ENCODE measurements at regions not wholly inside any gene's neighbourhood (a gene's known extent, or its start where the extent isn't known, plus 50 kb on each side); places are given as distances from the start of the nearest gene placed in this dataset.

DNA sequence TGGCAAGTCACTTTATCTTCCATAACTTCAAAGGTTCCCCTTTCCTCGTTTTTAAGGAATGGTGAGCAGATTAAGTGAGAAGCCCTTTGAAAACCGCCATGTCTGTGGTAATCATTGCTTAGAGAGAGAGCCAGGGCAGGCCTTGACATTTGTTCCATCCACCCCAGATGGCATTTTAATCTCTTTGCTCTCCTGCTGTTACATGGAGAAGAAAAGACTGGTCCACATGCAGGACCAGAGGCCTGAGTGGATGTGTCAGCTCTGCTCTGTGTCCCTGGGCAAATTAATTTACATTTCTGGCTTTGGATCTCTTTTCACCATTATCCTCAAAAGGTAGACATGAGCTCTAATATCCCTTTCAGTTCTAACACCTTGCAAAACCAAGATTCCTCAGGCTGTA, 157.3 kb upstream of the LPP start:
- TF ChIP-seq, protein P1, sequence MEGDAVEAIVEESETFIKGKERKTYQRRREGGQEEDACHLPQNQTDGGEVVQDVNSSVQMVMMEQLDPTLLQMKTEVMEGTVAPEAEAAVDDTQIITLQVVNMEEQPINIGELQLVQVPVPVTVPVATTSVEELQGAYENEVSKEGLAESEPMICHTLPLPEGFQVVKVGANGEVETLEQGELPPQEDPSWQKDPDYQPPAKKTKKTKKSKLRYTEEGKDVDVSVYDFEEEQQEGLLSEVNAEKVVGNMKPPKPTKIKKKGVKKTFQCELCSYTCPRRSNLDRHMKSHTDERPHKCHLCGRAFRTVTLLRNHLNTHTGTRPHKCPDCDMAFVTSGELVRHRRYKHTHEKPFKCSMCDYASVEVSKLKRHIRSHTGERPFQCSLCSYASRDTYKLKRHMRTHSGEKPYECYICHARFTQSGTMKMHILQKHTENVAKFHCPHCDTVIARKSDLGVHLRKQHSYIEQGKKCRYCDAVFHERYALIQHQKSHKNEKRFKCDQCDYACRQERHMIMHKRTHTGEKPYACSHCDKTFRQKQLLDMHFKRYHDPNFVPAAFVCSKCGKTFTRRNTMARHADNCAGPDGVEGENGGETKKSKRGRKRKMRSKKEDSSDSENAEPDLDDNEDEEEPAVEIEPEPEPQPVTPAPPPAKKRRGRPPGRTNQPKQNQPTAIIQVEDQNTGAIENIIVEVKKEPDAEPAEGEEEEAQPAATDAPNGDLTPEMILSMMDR (IDR thresholded peaks at IDR 0.05), result no peak
- TF ChIP-seq POLR2A (IDR thresholded peaks at IDR 0.05), result no peak
- TF ChIP-seq EP300 (IDR thresholded peaks at IDR 0.05), result no peak
